SJSA1 (cell line): ENCODE measurements at regions not wholly inside any gene's neighbourhood (a gene's known extent, or its start where the extent isn't known, plus 50 kb on each side); places are given as distances from the start of the nearest gene placed in this dataset.
"Not testable (repeated sequence)": the region's sequence is repeated elsewhere in the genome, so short reads cannot be mapped to it uniquely, and the experiment has no call there.

ENCODE experiments used
- DNase-seq, 2 experiments: peaks; one replicate each; pipeline ENCODE4 v3.0.0-alpha.2; 2015 to 2020; ENCODE audit warnings: low spot score in 2 of 2, low read depth in 1 of 2
- H3K27ac ChIP-seq: fragments of 250-450 bp; sonication (Bioruptor Pico); 2 replicates; pipeline ENCODE4 v1.5.1; 2020; ENCODE audit warnings: mild to moderate bottlenecking, moderate library complexity
- H3K27me3 ChIP-seq: fragments of 250-450 bp; sonication (Bioruptor Pico); replicated peaks from 2 replicates; pipeline ENCODE4 v1.5.1; 2020; ENCODE audit warnings: mild to moderate bottlenecking, moderate library complexity
- H3K36me3 ChIP-seq: fragments of 250-450 bp; sonication (Bioruptor Pico); 2 replicates; pipeline ENCODE4 v1.5.1; 2020; ENCODE audit warnings: mild to moderate bottlenecking
- H3K4me1 ChIP-seq: fragments of 250-450 bp; sonication (Bioruptor Pico); replicated peaks from 2 replicates; pipeline ENCODE4 v1.6.1; 2021; ENCODE audit warnings: mild to moderate bottlenecking
- H3K4me3 ChIP-seq: fragments of 250-450 bp; sonication (Bioruptor Pico); 2 replicates; pipeline ENCODE4 v1.5.1; 2020; ENCODE audit warnings: mild to moderate bottlenecking
- H3K9me3 ChIP-seq: fragments of 250-450 bp; sonication (Bioruptor Pico); replicated peaks from 2 replicates; pipeline ENCODE4 v1.5.1; 2020; ENCODE audit warnings: mild to moderate bottlenecking

- Histone ChIP-seq H3K36me3 (no peaks in the 10 kb centered on the region), H3K9me3 (no peaks in the 10 kb centered on the region), H3K4me3 (no peak overlapping the region), H3K27ac (no peak overlapping the region), H3K4me1 (no peaks in the 10 kb centered on the region), H3K27me3 (no peaks in the 10 kb centered on the region)
- no peak for DNase-seq
Observed at GRCh38 chr4:141871086-141871770, 234.8 kb downstream of the IL15 start.

DNA sequence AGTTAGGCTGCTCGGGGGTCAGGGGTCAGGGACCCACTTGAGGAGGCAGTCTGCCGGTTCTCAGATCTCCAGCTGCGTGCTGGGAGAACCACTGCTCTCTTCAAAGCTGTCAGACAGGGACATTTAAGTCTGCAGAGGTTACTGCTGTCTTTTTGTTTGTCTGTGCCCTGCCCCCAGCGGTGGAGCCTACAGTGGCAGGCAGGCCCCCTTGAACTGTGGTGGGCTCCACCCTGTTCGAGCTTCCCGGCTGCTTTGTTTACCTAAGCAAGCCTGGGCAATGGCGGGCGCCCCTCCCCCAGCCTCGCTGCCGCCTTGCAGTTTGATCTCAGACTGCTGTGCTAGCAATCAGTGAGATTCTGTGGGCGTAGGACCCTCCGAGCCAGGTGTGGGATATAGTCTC is 246.3 kb downstream of the IL15 start:
- not testable (repeated sequence) for H3K4me3 ChIP-seq, H3K27ac ChIP-seq, H3K36me3 ChIP-seq, H3K4me1 ChIP-seq, H3K27me3 ChIP-seq, H3K9me3 ChIP-seq, DNase-seq

DNA sequence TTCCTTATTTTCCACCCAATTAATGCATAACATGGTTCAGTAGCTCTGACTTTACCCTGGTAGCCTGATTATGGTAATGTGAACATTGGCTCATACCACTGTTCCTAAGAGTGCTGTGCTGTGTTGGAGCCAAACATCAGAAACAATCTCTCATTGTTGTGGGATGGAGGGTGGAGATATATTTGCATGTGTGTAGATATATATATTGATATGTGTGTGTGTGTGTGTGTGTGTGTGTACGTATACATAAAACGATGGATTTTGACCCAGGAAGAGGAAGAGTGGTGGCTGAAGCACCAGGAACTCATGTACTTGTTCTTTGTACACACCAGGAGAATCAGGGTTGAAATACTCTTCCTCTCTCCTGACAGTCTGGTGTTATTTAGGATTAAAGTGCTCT is 247.7 kb downstream of the IL15 start:
- H3K4me3 ChIP-seq: no peak overlapping the region
- H3K9me3 ChIP-seq: no peaks in the 10 kb centered on the region
- no peak for DNase-seq
- H3K36me3 ChIP-seq: no peaks in the 10 kb centered on the region
- no peaks in the 10 kb centered on the region for H3K4me1 ChIP-seq
- no peaks in the 10 kb centered on the region for H3K27me3 ChIP-seq
- H3K27ac ChIP-seq: no peak overlapping the region

DNA sequence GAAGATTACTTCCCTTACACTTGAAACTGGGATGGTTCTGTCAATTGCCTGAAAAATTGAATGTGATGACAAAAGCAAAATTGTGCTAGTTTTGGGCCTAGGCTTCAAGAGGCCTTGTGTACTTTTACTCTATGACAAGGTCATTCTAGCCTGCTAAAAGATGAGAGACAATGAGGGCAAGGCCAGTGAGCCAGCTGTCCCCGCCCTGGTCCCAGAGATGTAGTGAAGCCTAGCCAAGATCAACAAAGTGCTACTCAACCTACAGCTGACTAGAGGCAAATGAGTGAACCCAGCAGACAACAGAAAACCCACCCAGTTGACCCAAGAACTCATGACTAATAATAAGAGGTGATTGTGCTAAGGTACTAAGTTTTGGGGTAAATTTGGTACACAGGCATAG is 248.7 kb downstream of the IL15 start:
- no peak overlapping the region for H3K4me3 ChIP-seq
- no peak overlapping the region for H3K27ac ChIP-seq
- no peaks in the 10 kb centered on the region for H3K4me1 ChIP-seq
- no peaks in the 10 kb centered on the region for H3K9me3 ChIP-seq
- DNase-seq: no peak
- no peaks in the 10 kb centered on the region for H3K36me3 ChIP-seq
- H3K27me3 ChIP-seq: no peaks in the 10 kb centered on the region

DNA sequence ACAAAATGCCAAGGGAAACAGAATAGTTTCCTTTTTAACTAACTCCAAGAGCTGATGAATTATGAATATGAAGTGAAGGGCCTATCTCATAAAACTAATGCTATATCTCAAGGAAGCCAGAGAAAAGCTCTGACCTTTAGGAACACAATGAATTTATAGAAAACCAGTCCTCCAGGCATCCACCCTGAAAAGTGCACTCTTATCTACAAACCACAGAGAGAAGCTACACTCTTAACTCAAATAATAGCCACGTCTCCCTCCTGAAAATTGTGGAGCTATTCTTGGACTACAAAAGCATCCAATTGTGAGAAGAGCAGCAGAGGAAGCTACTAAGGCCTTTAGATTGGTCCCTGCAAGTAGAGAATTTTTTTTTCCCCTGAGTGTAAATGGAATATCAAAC is 253.9 kb downstream of the IL15 start:
- DNase-seq: no peak
- H3K27me3 ChIP-seq: no peaks in the 10 kb centered on the region
- no peak overlapping the region for H3K27ac ChIP-seq
- no peak overlapping the region for H3K4me3 ChIP-seq
- no peaks in the 10 kb centered on the region for H3K36me3 ChIP-seq
- no peaks in the 10 kb centered on the region for H3K4me1 ChIP-seq
- H3K9me3 ChIP-seq: no peaks in the 10 kb centered on the region

DNA sequence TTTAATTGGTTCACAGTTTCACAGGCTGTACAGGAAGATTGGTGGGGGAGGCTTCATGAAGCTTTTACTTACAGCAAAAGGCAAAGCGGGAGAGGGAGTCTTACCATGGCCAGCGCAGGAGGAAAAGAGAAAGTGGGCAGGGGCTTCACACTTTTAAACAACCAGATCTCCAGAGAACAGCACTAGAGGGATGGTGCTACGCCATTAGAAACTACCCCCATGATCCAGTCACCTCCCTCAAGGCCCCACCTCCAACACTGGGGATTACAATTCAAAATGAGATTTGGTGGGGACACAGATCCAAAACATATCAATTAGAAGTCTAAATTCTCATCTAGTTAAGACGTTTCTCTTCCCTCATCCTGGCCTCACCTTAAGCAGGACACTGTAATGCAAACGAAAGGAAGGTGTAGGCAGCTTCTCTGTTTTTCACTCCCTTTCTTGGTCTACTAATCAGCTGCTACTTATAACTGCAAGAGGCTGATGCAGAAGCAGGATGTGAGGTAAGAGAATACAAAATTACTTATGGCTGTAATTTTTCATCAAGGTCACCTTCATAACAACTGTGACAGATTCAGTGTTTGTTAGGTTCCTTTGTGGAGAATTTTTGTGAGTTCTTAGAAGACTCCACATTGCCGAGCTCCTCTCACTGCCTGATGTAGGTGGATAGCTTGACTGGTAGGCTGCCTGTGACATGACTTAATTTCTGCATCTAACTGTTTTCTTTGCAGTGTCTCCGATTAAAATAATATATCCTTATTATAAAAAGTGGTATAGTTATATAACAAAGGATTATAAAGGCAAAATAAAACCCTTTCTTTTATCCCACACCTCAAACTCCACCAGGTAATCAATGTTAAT is 255.1 kb downstream of the IL15 start:
- Histone ChIP-seq H3K27ac (no peak overlapping the region), H3K4me1 (no peaks in the 10 kb centered on the region), H3K9me3 (no peaks in the 10 kb centered on the region), H3K27me3 (no peaks in the 10 kb centered on the region), H3K4me3 (no peak overlapping the region), H3K36me3 (no peaks in the 10 kb centered on the region)
- no peak for DNase-seq

DNA sequence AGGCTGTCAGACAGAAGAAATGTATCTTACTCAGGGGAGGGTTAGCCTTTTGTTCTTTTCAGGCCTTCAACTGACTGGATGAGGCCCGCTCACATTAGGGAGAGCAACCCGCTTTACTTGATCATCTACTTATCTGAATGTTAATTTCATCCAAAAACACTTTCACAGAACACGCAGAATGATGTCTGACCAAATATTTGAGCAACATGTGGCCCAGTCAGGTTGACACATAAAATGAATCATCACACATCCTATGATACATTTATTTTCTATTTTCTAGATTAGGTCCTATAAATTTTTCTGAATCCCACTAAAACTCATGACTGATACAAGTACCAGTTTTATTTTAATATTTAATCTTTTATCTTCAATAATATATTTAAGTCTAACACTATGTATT is 260.3 kb downstream of the IL15 start:
- no peaks in the 10 kb centered on the region for H3K27me3 ChIP-seq
- no peaks in the 10 kb centered on the region for H3K36me3 ChIP-seq
- H3K4me1 ChIP-seq: no peaks in the 10 kb centered on the region
- no peaks in the 10 kb centered on the region for H3K9me3 ChIP-seq
- DNase-seq: no peak
- no peak overlapping the region for H3K27ac ChIP-seq
- H3K4me3 ChIP-seq: no peak overlapping the region

DNA sequence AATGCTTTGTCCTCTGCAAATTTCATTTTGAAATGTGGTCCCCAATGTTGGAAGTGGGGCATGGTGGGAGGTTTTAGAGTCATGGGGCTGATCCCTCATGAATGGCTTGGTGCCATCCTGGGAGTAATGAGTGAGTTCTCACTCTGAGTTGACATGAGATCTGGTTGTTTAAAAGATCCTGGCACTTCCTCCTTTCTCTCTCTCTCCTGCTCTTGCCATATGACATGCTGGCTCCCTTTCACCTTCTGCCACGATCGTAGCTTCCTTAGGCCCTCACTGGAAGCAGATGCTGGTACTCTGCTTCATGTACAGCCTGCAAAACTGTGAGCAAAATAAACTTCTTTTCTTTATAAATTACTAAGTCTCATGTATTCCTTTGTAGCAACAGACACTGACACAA is 262.0 kb downstream of the IL15 start:
- Histone ChIP-seq H3K27ac (no peak overlapping the region), H3K4me1 (no peaks in the 10 kb centered on the region), H3K4me3 (no peak overlapping the region), H3K36me3 (no peaks in the 10 kb centered on the region), H3K27me3 (no peaks in the 10 kb centered on the region), H3K9me3 (no peaks in the 10 kb centered on the region)
- no peak for DNase-seq

GRCh38 chr4:141899103-141899502 is 262.7 kb downstream of the IL15 start:
- no peaks in the 10 kb centered on the region for H3K9me3 ChIP-seq
- H3K27ac ChIP-seq: no peak overlapping the region
- H3K4me1 ChIP-seq: no peaks in the 10 kb centered on the region
- H3K36me3 ChIP-seq: no peaks in the 10 kb centered on the region
- no peak for DNase-seq
- no peaks in the 10 kb centered on the region for H3K27me3 ChIP-seq
- no peak overlapping the region for H3K4me3 ChIP-seq

GRCh38 chr4:141899541-141899940 is 263.2 kb downstream of the IL15 start:
- Histone ChIP-seq H3K9me3 (no peaks in the 10 kb centered on the region), H3K36me3 (no peaks in the 10 kb centered on the region), H3K27me3 (no peaks in the 10 kb centered on the region), H3K4me3 (no peak overlapping the region), H3K4me1 (no peaks in the 10 kb centered on the region), H3K27ac (no peak overlapping the region)
- DNase-seq: no peak

DNA sequence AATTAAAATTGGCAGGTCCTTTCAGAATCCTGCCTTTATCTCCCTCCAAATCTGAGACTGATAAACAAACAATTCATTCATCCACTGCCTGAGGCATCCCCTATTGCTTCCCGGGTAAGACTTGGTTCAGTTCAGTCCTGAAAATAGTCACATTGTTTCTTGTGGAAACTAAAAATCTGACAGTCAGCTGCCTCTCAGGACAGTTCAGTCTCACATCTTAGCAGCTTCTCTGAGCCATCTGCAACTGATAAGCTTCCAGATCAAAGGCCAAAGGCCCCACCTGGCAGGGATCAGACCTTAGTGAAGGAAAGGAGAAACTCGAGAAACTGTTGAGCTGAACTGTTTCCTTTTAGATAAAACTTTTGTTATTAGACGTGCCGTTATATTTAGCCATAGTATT is 264.5 kb downstream of the IL15 start:
- H3K27ac ChIP-seq: no peak overlapping the region
- no peak for DNase-seq
- H3K9me3 ChIP-seq: no peaks in the 10 kb centered on the region
- no peaks in the 10 kb centered on the region for H3K27me3 ChIP-seq
- no peaks in the 10 kb centered on the region for H3K4me1 ChIP-seq
- no peak overlapping the region for H3K4me3 ChIP-seq
- no peaks in the 10 kb centered on the region for H3K36me3 ChIP-seq

- Histone ChIP-seq H3K4me3 (no peak overlapping the region), H3K4me1 (no peaks in the 10 kb centered on the region), H3K36me3 (no peaks in the 10 kb centered on the region), H3K27ac (no peak overlapping the region), H3K27me3 (no peaks in the 10 kb centered on the region), H3K9me3 (no peaks in the 10 kb centered on the region)
- DNase-seq: peak in 1 of 2 experiments; percentile 2
Observed at GRCh38 chr4:141905751-141906150, 269.4 kb downstream of the IL15 start.

- Histone ChIP-seq H3K27ac (no peak overlapping the region), H3K4me1 (no peaks in the 10 kb centered on the region), H3K4me3 (no peak overlapping the region), H3K36me3 (no peaks in the 10 kb centered on the region), H3K27me3 (no peaks in the 10 kb centered on the region), H3K9me3 (no peaks in the 10 kb centered on the region)
- no peak for DNase-seq
Observed at GRCh38 chr4:141909541-141909940, 273.2 kb downstream of the IL15 start.

DNA sequence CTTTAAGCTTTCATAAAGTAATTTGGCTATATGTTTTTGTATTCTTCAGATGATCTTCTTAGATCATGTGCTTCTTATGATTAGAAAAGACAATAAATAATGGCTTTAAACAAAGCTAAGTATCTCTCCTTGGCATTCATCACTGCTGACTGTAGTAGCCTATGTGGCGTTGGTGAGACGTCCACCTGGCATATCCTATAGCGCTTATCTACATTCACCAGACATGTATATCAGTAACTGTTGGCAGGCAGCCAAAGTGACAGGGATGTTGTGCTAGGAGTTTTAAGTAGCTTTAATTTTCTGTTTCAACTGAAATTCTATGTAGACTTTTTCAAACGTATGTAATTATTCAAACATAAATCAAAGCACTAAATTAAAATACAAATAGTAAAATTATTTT is 276.4 kb downstream of the IL15 start:
- no peaks in the 10 kb centered on the region for H3K4me1 ChIP-seq
- DNase-seq: no peak
- H3K27ac ChIP-seq: no peak overlapping the region
- H3K4me3 ChIP-seq: no peak overlapping the region
- H3K27me3 ChIP-seq: no peaks in the 10 kb centered on the region
- H3K36me3 ChIP-seq: no peaks in the 10 kb centered on the region
- no peaks in the 10 kb centered on the region for H3K9me3 ChIP-seq
